Uterus (tissue), 2 donors: ENCODE measurements at regions not wholly inside any gene's neighbourhood (a gene's known extent, or its start where the extent isn't known, plus 50 kb on each side); places are given as distances from the start of the nearest gene placed in this dataset.

Experiments
- CTCF ChIP-seq, 4 experiments: fragments of 200-600 bp in 2 of 4; fragments of 450-650 bp in 2 of 4; sonication (generic) in 2 of 4; IDR thresholded peaks; one replicate each; pipeline ENCODE4 v1.5.1; 2016 to 2019; ENCODE audit warnings: antibody characterized with exemption in 4 of 4, mild to moderate bottlenecking in 2 of 4, moderate library complexity in 1 of 4
- POLR2A ChIP-seq, 2 donors: fragments of 450-650 bp; IDR thresholded peaks; one replicate each; pipeline ENCODE4 v1.6.1; 2016; ENCODE audit warnings: antibody characterized with exemption in 2 of 2, mild to moderate bottlenecking in 1 of 2, moderate library complexity in 1 of 2

DNA sequence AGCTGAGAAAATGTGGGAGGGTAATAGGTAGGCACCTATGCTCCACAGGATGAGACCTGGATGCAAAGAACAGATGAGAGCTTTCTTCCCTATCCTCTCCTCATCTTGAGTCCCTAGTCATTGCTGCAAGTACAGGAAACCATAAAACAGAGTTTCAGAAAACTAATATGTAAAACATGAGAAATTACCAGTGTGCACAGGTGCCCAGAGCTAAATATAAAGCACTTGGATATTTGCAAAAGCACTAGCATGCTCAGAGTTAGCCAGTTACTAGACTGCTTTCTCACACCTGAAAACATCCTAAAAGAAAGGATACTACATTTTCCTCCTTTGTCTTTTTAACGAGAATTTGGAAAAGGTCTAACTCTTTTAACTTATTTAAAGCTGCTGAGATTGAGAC, 324.3 kb downstream of the DAD1 start:
- TF ChIP-seq CTCF (IDR thresholded peaks at IDR 0.05) (no peak), POLR2A (IDR thresholded peaks at IDR 0.05) (no peak)
